ENCODE measurements at regions not wholly inside any gene's neighbourhood (a gene's known extent, or its start where the extent isn't known, plus 50 kb on each side); places are given as distances from the start of the nearest gene placed in this dataset.

DNA sequence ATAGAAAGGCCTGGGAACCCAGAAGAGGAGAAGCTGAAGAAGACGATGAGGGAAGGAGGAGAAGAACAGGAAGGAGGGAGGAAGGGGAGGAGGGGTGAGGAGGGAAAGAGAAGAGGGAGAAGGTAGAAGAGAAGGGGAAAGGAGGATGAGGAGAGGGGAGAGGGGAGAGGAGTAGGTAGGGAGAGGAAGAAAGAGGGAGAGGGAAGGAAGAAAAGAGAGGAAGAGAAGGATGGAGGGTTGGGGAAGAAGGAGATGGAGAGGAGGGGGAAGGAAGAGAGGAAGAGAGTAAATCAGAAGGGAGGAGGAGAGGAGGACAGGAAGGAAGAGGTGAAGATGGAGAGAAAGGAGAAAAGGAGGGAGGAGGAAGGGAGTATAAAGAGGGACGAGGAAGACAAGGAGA, 109.6 kb upstream of the IRX6 start:
- no peaks in the 10 kb centered on the region for H3K4me1 ChIP-seq (ENCODE audit: control insufficient read depth, extremely low read depth, insufficient read depth, low read length)
- FAIRE-seq: no peak
- no peak overlapping the region for H3K27ac ChIP-seq (ENCODE audit: control insufficient read depth, insufficient read depth, low read length)
- H3K9me3 ChIP-seq (ENCODE audit: control insufficient read depth, low read depth, low read length): no peaks in the 10 kb centered on the region
- no peaks in the 10 kb centered on the region for H3K79me2 ChIP-seq (ENCODE audit: control insufficient read depth, insufficient read depth, low read length)
- no peaks in the 10 kb centered on the region for H3K27me3 ChIP-seq (ENCODE audit: control insufficient read depth, extremely low read depth, insufficient read depth, low read length)
- TF ChIP-seq EZH2 (IDR thresholded peaks at IDR 0.05; ENCODE audit: low read length): no peak
- TF ChIP-seq, protein P1, sequence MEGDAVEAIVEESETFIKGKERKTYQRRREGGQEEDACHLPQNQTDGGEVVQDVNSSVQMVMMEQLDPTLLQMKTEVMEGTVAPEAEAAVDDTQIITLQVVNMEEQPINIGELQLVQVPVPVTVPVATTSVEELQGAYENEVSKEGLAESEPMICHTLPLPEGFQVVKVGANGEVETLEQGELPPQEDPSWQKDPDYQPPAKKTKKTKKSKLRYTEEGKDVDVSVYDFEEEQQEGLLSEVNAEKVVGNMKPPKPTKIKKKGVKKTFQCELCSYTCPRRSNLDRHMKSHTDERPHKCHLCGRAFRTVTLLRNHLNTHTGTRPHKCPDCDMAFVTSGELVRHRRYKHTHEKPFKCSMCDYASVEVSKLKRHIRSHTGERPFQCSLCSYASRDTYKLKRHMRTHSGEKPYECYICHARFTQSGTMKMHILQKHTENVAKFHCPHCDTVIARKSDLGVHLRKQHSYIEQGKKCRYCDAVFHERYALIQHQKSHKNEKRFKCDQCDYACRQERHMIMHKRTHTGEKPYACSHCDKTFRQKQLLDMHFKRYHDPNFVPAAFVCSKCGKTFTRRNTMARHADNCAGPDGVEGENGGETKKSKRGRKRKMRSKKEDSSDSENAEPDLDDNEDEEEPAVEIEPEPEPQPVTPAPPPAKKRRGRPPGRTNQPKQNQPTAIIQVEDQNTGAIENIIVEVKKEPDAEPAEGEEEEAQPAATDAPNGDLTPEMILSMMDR (optimal IDR thresholded peaks at IDR 0.05 in 1 of 3, IDR thresholded peaks at IDR 0.05 in 1 of 3, conservative IDR thresholded peaks at IDR 0.05 in 1 of 3; ENCODE audit: extremely low read depth in 1 of 3, insufficient read depth in 2 of 3, low read length in 3 of 3): no peak
- DNase-seq (ENCODE audit: low read depth, low spot score): no peak
- no peaks in the 10 kb centered on the region for H3K36me3 ChIP-seq (ENCODE audit: control insufficient read depth in 2 of 2, extremely low read depth in 1 of 2, insufficient read depth in 2 of 2, low read length in 2 of 2)
- dilution Hi-C loops (cut with MboI; ENCODE audit: extremely low pct_ligation_motif_present, low sequenced_read_pairs): no loop called here
- H3K4me2 ChIP-seq (ENCODE audit: control insufficient read depth, extremely low read depth, insufficient read depth, low read depth, low read length): no peak overlapping the region
- no peak overlapping the region for H3K4me3 ChIP-seq (ENCODE audit: control insufficient read depth in 2 of 3, extremely low read depth in 1 of 3, insufficient read depth in 2 of 3, low read depth in 1 of 3, low read length in 3 of 3)
- no peak overlapping the region for H2AFZ ChIP-seq (ENCODE audit: control insufficient read depth, low read length)
- no peaks in the 10 kb centered on the region for H3K9me1 ChIP-seq (ENCODE audit: control insufficient read depth, extremely low read depth, insufficient read depth, low read length)
- H4K20me1 ChIP-seq (ENCODE audit: control insufficient read depth, extremely low read depth, insufficient read depth, low read length): no peaks in the 10 kb centered on the region
- no peak overlapping the region for H3K9ac ChIP-seq (ENCODE audit: control insufficient read depth, extremely low read depth, insufficient read depth, low read length)

DNA sequence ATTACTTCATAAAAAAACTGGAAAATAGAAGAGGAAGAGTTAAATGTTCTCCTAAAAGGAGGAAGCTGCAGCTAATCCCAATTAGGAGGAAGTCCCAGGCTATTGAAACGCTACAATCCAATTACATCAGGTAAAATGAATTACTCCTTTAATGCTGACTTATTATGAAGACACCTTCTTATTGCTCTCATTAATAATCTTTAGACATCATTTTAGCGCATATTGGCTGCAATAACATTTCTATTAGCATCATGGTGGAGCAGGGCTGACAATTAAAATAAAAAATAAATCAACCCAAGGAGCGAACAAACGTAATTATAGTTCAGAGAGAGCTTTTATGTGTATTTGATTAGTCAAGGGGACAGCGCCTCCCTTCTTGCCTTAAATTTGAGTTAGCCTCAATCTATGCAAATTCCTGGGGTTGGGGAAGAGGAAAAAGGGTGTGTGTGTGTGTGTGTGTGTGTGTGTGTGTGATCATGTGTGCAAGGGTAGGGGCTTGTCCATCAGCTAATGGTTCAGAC, 109.0 kb upstream of the IRX6 start:
- no peak overlapping the region for H2AFZ ChIP-seq (ENCODE audit: control insufficient read depth, low read length)
- no peaks in the 10 kb centered on the region for H3K27me3 ChIP-seq (ENCODE audit: control insufficient read depth, extremely low read depth, insufficient read depth, low read length)
- H4K20me1 ChIP-seq (ENCODE audit: control insufficient read depth, extremely low read depth, insufficient read depth, low read length): no peaks in the 10 kb centered on the region
- no peak overlapping the region for H3K9ac ChIP-seq (ENCODE audit: control insufficient read depth, extremely low read depth, insufficient read depth, low read length)
- no peaks in the 10 kb centered on the region for H3K36me3 ChIP-seq (ENCODE audit: control insufficient read depth in 2 of 2, extremely low read depth in 1 of 2, insufficient read depth in 2 of 2, low read length in 2 of 2)
- no peaks in the 10 kb centered on the region for H3K9me1 ChIP-seq (ENCODE audit: control insufficient read depth, extremely low read depth, insufficient read depth, low read length)
- H3K9me3 ChIP-seq (ENCODE audit: control insufficient read depth, low read depth, low read length): no peaks in the 10 kb centered on the region
- H3K4me3 ChIP-seq (ENCODE audit: control insufficient read depth in 2 of 3, extremely low read depth in 1 of 3, insufficient read depth in 2 of 3, low read depth in 1 of 3, low read length in 3 of 3): no peak overlapping the region
- FAIRE-seq (no peak), DNase-seq (ENCODE audit: low read depth, low spot score) (no peak)
- no peak overlapping the region for H3K4me2 ChIP-seq (ENCODE audit: control insufficient read depth, extremely low read depth, insufficient read depth, low read depth, low read length)
- no peak overlapping the region for H3K27ac ChIP-seq (ENCODE audit: control insufficient read depth, insufficient read depth, low read length)
- no peaks in the 10 kb centered on the region for H3K79me2 ChIP-seq (ENCODE audit: control insufficient read depth, insufficient read depth, low read length)
- no peaks in the 10 kb centered on the region for H3K4me1 ChIP-seq (ENCODE audit: control insufficient read depth, extremely low read depth, insufficient read depth, low read length)
- dilution Hi-C loops (cut with MboI; ENCODE audit: extremely low pct_ligation_motif_present, low sequenced_read_pairs): no loop called here
- no peak for TF ChIP-seq EZH2 (IDR thresholded peaks at IDR 0.05; ENCODE audit: low read length)
- TF ChIP-seq, protein P1 (optimal IDR thresholded peaks at IDR 0.05 in 1 of 3, IDR thresholded peaks at IDR 0.05 in 1 of 3, conservative IDR thresholded peaks at IDR 0.05 in 1 of 3; ENCODE audit: extremely low read depth in 1 of 3, insufficient read depth in 2 of 3, low read length in 3 of 3): no peak
